Right lobe of liver (tissue), 4 donors: ENCODE measurements at regions not wholly inside any gene's neighbourhood (a gene's known extent, or its start where the extent isn't known, plus 50 kb on each side); places are given as distances from the start of the nearest gene placed in this dataset.

Experiments
- POLR2A ChIP-seq: fragments of 450-650 bp; IDR thresholded peaks from one replicate; pipeline ENCODE4 v1.6.1; 2017; ENCODE audit warnings: antibody characterized with exemption, mild to moderate bottlenecking
- TF ChIP-seq, protein P1 (sequence below), 4 donors: fragments of 200-600 bp in 3 of 4; fragments of 450-650 bp in 1 of 4; IDR thresholded peaks; one replicate each; pipeline versions ENCODE4 v1.5.1 to v1.8.0; 2016 to 2022; ENCODE audit warnings: antibody characterized with exemption in 4 of 4, mild to moderate bottlenecking in 2 of 4
- donor health status: DM: no; HTN: no; CAD: no.
- donor health status: DM: no; HTN: no; CAD: no.
- donor health status: DM: no; HTN: yes; CAD: no.

DNA sequence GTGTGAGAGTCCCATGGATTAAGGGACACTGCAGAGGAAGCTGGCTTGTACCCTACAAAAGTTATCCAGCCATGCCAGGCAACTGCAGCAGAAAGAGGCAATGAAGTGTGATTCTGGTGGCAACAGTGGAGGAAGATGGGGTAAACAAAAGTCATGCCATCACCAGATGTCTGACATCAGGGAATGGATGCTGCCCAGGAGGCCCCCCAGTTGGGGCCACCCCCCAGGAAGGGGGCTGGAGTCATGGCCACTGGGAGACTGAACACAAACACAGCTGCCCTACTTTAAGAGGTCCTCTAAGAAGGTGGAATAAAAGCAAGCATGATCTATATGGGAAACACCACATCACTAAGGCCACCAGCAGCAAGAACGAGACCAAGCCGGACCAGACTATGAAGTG lies 235.3 kb downstream of the KLF12 start:
- TF ChIP-seq, protein P1, sequence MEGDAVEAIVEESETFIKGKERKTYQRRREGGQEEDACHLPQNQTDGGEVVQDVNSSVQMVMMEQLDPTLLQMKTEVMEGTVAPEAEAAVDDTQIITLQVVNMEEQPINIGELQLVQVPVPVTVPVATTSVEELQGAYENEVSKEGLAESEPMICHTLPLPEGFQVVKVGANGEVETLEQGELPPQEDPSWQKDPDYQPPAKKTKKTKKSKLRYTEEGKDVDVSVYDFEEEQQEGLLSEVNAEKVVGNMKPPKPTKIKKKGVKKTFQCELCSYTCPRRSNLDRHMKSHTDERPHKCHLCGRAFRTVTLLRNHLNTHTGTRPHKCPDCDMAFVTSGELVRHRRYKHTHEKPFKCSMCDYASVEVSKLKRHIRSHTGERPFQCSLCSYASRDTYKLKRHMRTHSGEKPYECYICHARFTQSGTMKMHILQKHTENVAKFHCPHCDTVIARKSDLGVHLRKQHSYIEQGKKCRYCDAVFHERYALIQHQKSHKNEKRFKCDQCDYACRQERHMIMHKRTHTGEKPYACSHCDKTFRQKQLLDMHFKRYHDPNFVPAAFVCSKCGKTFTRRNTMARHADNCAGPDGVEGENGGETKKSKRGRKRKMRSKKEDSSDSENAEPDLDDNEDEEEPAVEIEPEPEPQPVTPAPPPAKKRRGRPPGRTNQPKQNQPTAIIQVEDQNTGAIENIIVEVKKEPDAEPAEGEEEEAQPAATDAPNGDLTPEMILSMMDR (IDR thresholded peaks at IDR 0.05), result no peak
- no peak for TF ChIP-seq POLR2A
